ENCODE measurements at regions not wholly inside any gene's neighbourhood (a gene's known extent, or its start where the extent isn't known, plus 50 kb on each side); places are given as distances from the start of the nearest gene placed in this dataset.

DNA sequence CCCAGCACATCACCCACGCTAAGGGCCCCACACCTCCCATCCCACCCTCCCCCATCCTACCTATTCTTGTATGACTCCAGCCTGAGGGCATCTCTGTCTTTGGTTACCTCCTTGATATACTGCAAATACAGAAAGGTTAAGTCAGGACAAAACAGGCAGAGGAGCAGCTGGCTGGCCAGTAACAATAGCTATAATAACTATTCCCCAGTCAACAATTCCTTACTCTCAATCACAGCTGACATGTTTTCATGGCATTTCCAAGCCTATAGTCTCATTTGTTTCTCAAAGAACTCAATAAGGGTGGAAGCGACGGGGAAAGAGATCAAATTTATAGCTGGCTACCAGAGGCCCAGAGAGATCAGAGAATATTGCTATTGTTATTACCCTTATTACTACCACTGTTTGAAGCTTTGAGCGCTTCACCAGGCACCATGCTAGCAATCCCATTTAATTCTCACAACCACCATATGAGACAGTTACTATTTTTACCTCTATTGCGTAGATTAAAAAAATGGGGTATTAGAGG is 93.0 kb upstream of the C2CD4B start:
- H3K27ac ChIP-seq (ENCODE audit: low read depth in 1 of 2, low read length in 2 of 2): no peak overlapping the region
- H3K4me3 ChIP-seq (ENCODE audit: low read depth in 1 of 3, low read length in 3 of 3): no peak overlapping the region
- no peak overlapping the region for H3K9ac ChIP-seq (ENCODE audit: low read depth in 1 of 2, low read length in 2 of 2)
- DNase-seq (ENCODE audit: low spot score): no peak
- no peaks in the 10 kb centered on the region for H3K27me3 ChIP-seq (ENCODE audit: control insufficient read depth in 4 of 4, insufficient read depth in 4 of 4, low read length in 3 of 4)
- peaks cover 6 to 18% (median 11%) of the 10 kb centered on the region in 4 donors for H3K9me3 ChIP-seq (ENCODE audit: control insufficient read depth in 4 of 4, low read length in 3 of 4)
- H3K4me1 ChIP-seq (ENCODE audit: control insufficient read depth in 4 of 4, insufficient read depth in 4 of 4, low read length in 3 of 4): no peaks in the 10 kb centered on the region
- 84% methylated on average over 5 of the region's 5 CpGs for WGBS
- no peaks in the 10 kb centered on the region for H3K36me3 ChIP-seq (ENCODE audit: control insufficient read depth in 4 of 4, insufficient read depth in 3 of 4, low read depth in 1 of 4, low read length in 3 of 4)
- no peak for TF ChIP-seq FOXA1 (IDR thresholded peaks at IDR 0.05)
- TF ChIP-seq TAF1 (conservative IDR thresholded peaks at IDR 0.05): no peak
- TF ChIP-seq FOXA2 (IDR thresholded peaks at IDR 0.05): no peak
- no peak for TF ChIP-seq GABPA (IDR thresholded peaks at IDR 0.05 in 1 of 2, conservative IDR thresholded peaks at IDR 0.05 in 1 of 2)
- TF ChIP-seq, protein P1, sequence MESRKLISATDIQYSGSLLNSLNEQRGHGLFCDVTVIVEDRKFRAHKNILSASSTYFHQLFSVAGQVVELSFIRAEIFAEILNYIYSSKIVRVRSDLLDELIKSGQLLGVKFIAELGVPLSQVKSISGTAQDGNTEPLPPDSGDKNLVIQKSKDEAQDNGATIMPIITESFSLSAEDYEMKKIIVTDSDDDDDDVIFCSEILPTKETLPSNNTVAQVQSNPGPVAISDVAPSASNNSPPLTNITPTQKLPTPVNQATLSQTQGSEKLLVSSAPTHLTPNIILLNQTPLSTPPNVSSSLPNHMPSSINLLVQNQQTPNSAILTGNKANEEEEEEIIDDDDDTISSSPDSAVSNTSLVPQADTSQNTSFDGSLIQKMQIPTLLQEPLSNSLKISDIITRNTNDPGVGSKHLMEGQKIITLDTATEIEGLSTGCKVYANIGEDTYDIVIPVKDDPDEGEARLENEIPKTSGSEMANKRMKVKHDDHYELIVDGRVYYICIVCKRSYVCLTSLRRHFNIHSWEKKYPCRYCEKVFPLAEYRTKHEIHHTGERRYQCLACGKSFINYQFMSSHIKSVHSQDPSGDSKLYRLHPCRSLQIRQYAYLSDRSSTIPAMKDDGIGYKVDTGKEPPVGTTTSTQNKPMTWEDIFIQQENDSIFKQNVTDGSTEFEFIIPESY (IDR thresholded peaks at IDR 0.05): no peak
- no peak for TF ChIP-seq SP1 (IDR thresholded peaks at IDR 0.05)
- no peak for TF ChIP-seq HNF4A (conservative IDR thresholded peaks at IDR 0.05)
- TF ChIP-seq, protein P2, sequence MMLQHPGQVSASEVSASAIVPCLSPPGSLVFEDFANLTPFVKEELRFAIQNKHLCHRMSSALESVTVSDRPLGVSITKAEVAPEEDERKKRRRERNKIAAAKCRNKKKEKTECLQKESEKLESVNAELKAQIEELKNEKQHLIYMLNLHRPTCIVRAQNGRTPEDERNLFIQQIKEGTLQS (IDR thresholded peaks at IDR 0.05): no peak
- TF ChIP-seq YY1 (IDR thresholded peaks at IDR 0.05): no peak
- no peak for TF ChIP-seq NR2F2 (IDR thresholded peaks at IDR 0.05)
- TF ChIP-seq, protein P3, sequence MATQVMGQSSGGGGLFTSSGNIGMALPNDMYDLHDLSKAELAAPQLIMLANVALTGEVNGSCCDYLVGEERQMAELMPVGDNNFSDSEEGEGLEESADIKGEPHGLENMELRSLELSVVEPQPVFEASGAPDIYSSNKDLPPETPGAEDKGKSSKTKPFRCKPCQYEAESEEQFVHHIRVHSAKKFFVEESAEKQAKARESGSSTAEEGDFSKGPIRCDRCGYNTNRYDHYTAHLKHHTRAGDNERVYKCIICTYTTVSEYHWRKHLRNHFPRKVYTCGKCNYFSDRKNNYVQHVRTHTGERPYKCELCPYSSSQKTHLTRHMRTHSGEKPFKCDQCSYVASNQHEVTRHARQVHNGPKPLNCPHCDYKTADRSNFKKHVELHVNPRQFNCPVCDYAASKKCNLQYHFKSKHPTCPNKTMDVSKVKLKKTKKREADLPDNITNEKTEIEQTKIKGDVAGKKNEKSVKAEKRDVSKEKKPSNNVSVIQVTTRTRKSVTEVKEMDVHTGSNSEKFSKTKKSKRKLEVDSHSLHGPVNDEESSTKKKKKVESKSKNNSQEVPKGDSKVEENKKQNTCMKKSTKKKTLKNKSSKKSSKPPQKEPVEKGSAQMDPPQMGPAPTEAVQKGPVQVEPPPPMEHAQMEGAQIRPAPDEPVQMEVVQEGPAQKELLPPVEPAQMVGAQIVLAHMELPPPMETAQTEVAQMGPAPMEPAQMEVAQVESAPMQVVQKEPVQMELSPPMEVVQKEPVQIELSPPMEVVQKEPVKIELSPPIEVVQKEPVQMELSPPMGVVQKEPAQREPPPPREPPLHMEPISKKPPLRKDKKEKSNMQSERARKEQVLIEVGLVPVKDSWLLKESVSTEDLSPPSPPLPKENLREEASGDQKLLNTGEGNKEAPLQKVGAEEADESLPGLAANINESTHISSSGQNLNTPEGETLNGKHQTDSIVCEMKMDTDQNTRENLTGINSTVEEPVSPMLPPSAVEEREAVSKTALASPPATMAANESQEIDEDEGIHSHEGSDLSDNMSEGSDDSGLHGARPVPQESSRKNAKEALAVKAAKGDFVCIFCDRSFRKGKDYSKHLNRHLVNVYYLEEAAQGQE (IDR thresholded peaks at IDR 0.05): no peak
- TF ChIP-seq, protein P4, sequence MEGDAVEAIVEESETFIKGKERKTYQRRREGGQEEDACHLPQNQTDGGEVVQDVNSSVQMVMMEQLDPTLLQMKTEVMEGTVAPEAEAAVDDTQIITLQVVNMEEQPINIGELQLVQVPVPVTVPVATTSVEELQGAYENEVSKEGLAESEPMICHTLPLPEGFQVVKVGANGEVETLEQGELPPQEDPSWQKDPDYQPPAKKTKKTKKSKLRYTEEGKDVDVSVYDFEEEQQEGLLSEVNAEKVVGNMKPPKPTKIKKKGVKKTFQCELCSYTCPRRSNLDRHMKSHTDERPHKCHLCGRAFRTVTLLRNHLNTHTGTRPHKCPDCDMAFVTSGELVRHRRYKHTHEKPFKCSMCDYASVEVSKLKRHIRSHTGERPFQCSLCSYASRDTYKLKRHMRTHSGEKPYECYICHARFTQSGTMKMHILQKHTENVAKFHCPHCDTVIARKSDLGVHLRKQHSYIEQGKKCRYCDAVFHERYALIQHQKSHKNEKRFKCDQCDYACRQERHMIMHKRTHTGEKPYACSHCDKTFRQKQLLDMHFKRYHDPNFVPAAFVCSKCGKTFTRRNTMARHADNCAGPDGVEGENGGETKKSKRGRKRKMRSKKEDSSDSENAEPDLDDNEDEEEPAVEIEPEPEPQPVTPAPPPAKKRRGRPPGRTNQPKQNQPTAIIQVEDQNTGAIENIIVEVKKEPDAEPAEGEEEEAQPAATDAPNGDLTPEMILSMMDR (IDR thresholded peaks at IDR 0.05; ENCODE audit: low read depth, low read length, missing input control): no peak
- TF ChIP-seq, protein P5, sequence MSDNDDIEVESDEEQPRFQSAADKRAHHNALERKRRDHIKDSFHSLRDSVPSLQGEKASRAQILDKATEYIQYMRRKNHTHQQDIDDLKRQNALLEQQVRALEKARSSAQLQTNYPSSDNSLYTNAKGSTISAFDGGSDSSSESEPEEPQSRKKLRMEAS (IDR thresholded peaks at IDR 0.05): no peak
- no peak for TF ChIP-seq RAD21 (IDR thresholded peaks at IDR 0.05)
- TF ChIP-seq EGR1 (IDR thresholded peaks at IDR 0.05; ENCODE audit: low read depth in 2 of 2): no peak

Data from liver (tissue), 8 donors.